ENCODE measurements at regions not wholly inside any gene's neighbourhood (a gene's known extent, or its start where the extent isn't known, plus 50 kb on each side); places are given as distances from the start of the nearest gene placed in this dataset.
"Not testable (repeated sequence)": the region's sequence is repeated elsewhere in the genome, so short reads cannot be mapped to it uniquely, and the experiment has no call there.

DNA sequence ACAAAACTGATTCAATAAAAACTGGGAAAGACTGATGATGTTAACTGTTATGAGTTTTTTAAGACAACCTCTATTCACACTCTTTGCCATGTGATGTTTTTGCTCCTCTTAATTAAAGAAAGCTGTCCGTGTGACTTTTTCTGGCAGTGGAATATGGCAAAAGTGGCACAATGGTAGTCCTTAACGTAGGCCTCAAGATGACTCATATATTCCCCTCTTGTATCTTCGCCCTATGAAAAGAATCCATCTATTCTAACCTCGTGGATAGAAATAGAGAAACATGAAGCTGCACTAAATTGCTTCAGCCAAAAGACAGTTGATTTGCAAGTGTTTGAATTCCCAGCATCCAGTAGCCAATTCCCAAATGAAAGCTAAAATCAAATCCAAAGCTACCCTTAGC is 603.8 kb upstream of the PCDH7 start:
- no peaks in the 10 kb centered on the region for H3K36me3 ChIP-seq (ENCODE audit: control insufficient read depth in 4 of 4, insufficient read depth in 4 of 4, low read length in 4 of 4)
- ATAC-seq (ENCODE audit: insufficient read depth, low FRiP score) (no peak), DNase-seq (no peak)
- no peak overlapping the region for H3K27ac ChIP-seq (ENCODE audit: low read depth in 1 of 2, low read length in 1 of 2)
- TF ChIP-seq, protein P1, sequence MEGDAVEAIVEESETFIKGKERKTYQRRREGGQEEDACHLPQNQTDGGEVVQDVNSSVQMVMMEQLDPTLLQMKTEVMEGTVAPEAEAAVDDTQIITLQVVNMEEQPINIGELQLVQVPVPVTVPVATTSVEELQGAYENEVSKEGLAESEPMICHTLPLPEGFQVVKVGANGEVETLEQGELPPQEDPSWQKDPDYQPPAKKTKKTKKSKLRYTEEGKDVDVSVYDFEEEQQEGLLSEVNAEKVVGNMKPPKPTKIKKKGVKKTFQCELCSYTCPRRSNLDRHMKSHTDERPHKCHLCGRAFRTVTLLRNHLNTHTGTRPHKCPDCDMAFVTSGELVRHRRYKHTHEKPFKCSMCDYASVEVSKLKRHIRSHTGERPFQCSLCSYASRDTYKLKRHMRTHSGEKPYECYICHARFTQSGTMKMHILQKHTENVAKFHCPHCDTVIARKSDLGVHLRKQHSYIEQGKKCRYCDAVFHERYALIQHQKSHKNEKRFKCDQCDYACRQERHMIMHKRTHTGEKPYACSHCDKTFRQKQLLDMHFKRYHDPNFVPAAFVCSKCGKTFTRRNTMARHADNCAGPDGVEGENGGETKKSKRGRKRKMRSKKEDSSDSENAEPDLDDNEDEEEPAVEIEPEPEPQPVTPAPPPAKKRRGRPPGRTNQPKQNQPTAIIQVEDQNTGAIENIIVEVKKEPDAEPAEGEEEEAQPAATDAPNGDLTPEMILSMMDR (IDR thresholded peaks at IDR 0.05; ENCODE audit: control extremely low read depth, extremely low read depth) = no peak
- peaks cover 0 to 4% (median 0%) of the 10 kb centered on the region in 5 donors for H3K4me1 ChIP-seq (ENCODE audit: control insufficient read depth in 5 of 5, insufficient read depth in 5 of 5, low read length in 5 of 5)
- H3K9ac ChIP-seq (ENCODE audit: insufficient read depth in 1 of 2, low read length in 2 of 2) = no peak overlapping the region
- H3K4me3 ChIP-seq = no peak overlapping the region
- no peaks in the 10 kb centered on the region for H3K27me3 ChIP-seq (ENCODE audit: control insufficient read depth in 3 of 3, insufficient read depth in 3 of 3, low read length in 2 of 3)
- 82 to 85% methylated on average over 4 of the region's 4 CpGs for WGBS, 2 donors
- peaks cover 0 to 3% (median under 1%) of the 10 kb centered on the region in 4 donors for H3K9me3 ChIP-seq (ENCODE audit: control insufficient read depth in 4 of 4, insufficient read depth in 3 of 4, low read length in 3 of 4)

DNA sequence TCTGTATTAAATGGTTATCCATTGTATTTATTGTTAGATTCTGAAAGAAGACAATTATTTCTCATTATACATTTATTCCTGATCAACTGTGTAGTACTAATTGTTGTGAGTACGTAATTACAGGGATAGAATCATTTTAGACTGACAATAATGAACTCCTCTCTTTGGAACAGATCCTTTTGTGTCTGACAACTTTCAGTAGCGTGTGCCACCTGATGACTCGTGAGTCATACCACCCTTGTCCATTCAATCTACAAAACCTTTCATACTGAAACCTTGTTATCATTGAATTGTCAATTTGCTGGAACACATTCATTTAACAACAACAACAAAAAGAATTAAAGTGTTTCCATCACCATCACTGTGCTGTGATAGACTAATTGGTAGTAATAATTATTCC is 602.7 kb upstream of the PCDH7 start:
- H3K9me3 ChIP-seq (ENCODE audit: control insufficient read depth in 4 of 4, insufficient read depth in 3 of 4, low read length in 3 of 4) = peaks cover 0 to 3% (median under 1%) of the 10 kb centered on the region in 4 donors
- 83 to 90% methylated on average over 3 of the region's 3 CpGs for WGBS, 2 donors
- ATAC-seq (ENCODE audit: insufficient read depth, low FRiP score) = no peak
- TF ChIP-seq, protein P1 (IDR thresholded peaks at IDR 0.05; ENCODE audit: control extremely low read depth, extremely low read depth) = no peak
- H3K27me3 ChIP-seq (ENCODE audit: control insufficient read depth in 3 of 3, insufficient read depth in 3 of 3, low read length in 2 of 3) = no peaks in the 10 kb centered on the region
- no peak overlapping the region for H3K27ac ChIP-seq (ENCODE audit: low read depth in 1 of 2, low read length in 1 of 2)
- H3K9ac ChIP-seq (ENCODE audit: insufficient read depth in 1 of 2, low read length in 2 of 2) = no peak overlapping the region
- H3K4me3 ChIP-seq = no peak overlapping the region
- H3K36me3 ChIP-seq (ENCODE audit: control insufficient read depth in 4 of 4, insufficient read depth in 4 of 4, low read length in 4 of 4) = no peaks in the 10 kb centered on the region
- peaks cover 0 to 4% (median 0%) of the 10 kb centered on the region in 5 donors for H3K4me1 ChIP-seq (ENCODE audit: control insufficient read depth in 5 of 5, insufficient read depth in 5 of 5, low read length in 5 of 5)
- no peak for DNase-seq

DNA sequence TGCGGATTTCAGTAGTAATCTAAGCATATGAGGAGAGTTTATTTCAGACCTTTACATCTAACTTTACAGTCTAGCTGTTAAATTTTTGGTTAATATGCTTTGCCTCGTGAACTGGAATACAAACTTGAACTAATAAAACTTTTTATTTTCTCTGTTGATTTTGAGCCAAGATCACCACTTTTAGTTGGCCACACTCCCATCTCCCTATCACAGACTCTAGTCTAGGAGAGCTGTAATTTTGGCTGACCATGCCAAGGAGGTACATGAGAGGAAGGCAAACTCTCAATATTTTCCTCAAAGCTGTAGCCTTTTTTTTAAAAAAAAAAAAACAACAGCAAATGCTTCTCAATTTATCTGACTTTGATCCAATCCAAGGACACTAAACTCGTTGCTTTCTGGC is 597.5 kb upstream of the PCDH7 start:
- WGBS, 2 donors = 38 to 60% methylated on average over 3 of the region's 3 CpGs
- Histone ChIP-seq H3K9ac (ENCODE audit: insufficient read depth in 1 of 2, low read length in 2 of 2) (no peak overlapping the region), H3K36me3 (ENCODE audit: control insufficient read depth in 4 of 4, insufficient read depth in 4 of 4, low read length in 4 of 4) (no peaks in the 10 kb centered on the region), H3K4me3 (no peak overlapping the region), H3K9me3 (ENCODE audit: control insufficient read depth in 4 of 4, insufficient read depth in 3 of 4, low read length in 3 of 4) (peaks cover 0 to 3% (median under 1%) of the 10 kb centered on the region in 4 donors), H3K27me3 (ENCODE audit: control insufficient read depth in 3 of 3, insufficient read depth in 3 of 3, low read length in 2 of 3) (no peaks in the 10 kb centered on the region), H3K27ac (ENCODE audit: low read depth in 1 of 2, low read length in 1 of 2) (no peak overlapping the region), H3K4me1 (ENCODE audit: control insufficient read depth in 5 of 5, insufficient read depth in 5 of 5, low read length in 5 of 5) (peaks cover 0 to 22% (median 0%) of the 10 kb centered on the region in 5 donors)
- ATAC-seq (ENCODE audit: insufficient read depth, low FRiP score) (no peak), DNase-seq (peak in 2 of 3 donors; percentile 49 to 57)
- TF ChIP-seq, protein P1 (IDR thresholded peaks at IDR 0.05; ENCODE audit: control extremely low read depth, extremely low read depth) = no peak

DNA sequence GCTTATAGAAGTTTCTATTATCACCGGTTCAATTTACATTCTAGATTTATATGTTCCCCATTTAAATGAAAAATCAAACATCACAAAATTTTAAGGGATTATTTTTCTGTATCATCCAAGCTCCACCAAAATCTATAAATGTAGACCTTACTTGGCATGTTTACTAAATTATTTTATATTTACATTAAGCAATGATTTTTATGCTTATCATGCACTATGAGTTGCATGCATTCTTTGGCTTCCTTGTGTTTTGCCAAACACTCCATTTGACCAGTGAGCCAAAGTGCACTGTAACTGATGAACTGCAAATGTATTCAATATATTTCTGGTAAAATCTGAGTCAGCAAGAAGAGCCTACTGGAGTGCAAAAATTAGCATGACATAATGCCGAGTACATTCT is 595.5 kb upstream of the PCDH7 start:
- H3K4me1 ChIP-seq (ENCODE audit: control insufficient read depth in 5 of 5, insufficient read depth in 5 of 5, low read length in 5 of 5) = peaks cover 0 to 22% (median 0%) of the 10 kb centered on the region in 5 donors
- not testable (repeated sequence) for H3K27ac ChIP-seq (ENCODE audit: low read depth in 1 of 2, low read length in 1 of 2); H3K36me3 ChIP-seq (ENCODE audit: control insufficient read depth in 4 of 4, insufficient read depth in 4 of 4, low read length in 4 of 4); H3K4me3 ChIP-seq; H3K9me3 ChIP-seq (ENCODE audit: control insufficient read depth in 4 of 4, insufficient read depth in 3 of 4, low read length in 3 of 4); H3K27me3 ChIP-seq (ENCODE audit: control insufficient read depth in 3 of 3, insufficient read depth in 3 of 3, low read length in 2 of 3); ATAC-seq (ENCODE audit: insufficient read depth, low FRiP score); H3K9ac ChIP-seq (ENCODE audit: insufficient read depth in 1 of 2, low read length in 2 of 2)
- 86 to 90% methylated on average over 1 of the region's 2 CpGs for WGBS, 2 donors
- DNase-seq = peak; percentile 17 to 77 (median 59)
